Stomach (tissue), 8 donors: ENCODE measurements at regions not wholly inside any gene's neighbourhood (a gene's known extent, or its start where the extent isn't known, plus 50 kb on each side); places are given as distances from the start of the nearest gene placed in this dataset.

Experiments used
- DNase-seq, 2 donors: peaks; one replicate each; pipeline versions ENCODE4 v3.0.0 to v3.0.0-alpha.2; 2013 to 2019
- H3K27ac ChIP-seq, 5 donors: fragments of 200-600 bp in 4 of 5; sonication (generic) in 4 of 5; one replicate each; pipeline ENCODE4 v1.5.1; 2013 to 2019; ENCODE audit warnings: mild to moderate bottlenecking in 1 of 5, moderate library complexity in 1 of 5
- H3K27me3 ChIP-seq, 3 donors: fragments of 200-600 bp; sonication (generic); one replicate each; pipeline ENCODE4 v1.5.1; 2017 to 2019; ENCODE audit warnings: mixed run types in 1 of 3
- H3K36me3 ChIP-seq, 4 donors: fragments of 200-600 bp; sonication (generic); 1 replicate in 3 of 4; 2 replicates in 1 of 4; pipeline ENCODE4 v1.5.1; 2016 to 2019
- H3K4me1 ChIP-seq, 4 donors: fragments of 200-600 bp; sonication (generic); one replicate each; pipeline ENCODE4 v1.5.1; 2016 to 2019
- H3K4me3 ChIP-seq, 4 donors: fragments of 200-600 bp; sonication (generic) in 3 of 4; one replicate each; pipeline ENCODE4 v1.5.1; 2016 to 2019; ENCODE audit warnings: mild to moderate bottlenecking in 1 of 4
- H3K9me3 ChIP-seq, 4 donors: fragments of 200-600 bp; sonication (generic); one replicate each; pipeline ENCODE4 v1.5.1; 2016 to 2019
- CTCF ChIP-seq, 7 experiments: fragments of 450-650 bp in 4 of 7; fragments of 200-600 bp in 3 of 7; sonication (generic) in 3 of 7; IDR thresholded peaks; one replicate each; pipeline ENCODE4 v1.5.1; 2016 to 2019; ENCODE audit warnings: antibody characterized with exemption in 7 of 7, control low read depth in 2 of 7, mild to moderate bottlenecking in 1 of 7
- EP300 ChIP-seq: sonication (generic); formaldehyde crosslinking; IDR thresholded peaks from one replicate; pipeline ENCODE4 v1.6.1; 2017; ENCODE audit warnings: antibody characterized with exemption
- POLR2A ChIP-seq, 4 donors: fragments of 450-650 bp; IDR thresholded peaks; one replicate each; pipeline ENCODE4 v1.6.1; 2016; ENCODE audit warnings: antibody characterized with exemption in 4 of 4, control low read depth in 2 of 4, mild to moderate bottlenecking in 1 of 4, moderate library complexity in 1 of 4
- POLR2AphosphoS5 ChIP-seq, 3 donors: sonication (generic); formaldehyde crosslinking; IDR thresholded peaks; one replicate each; pipeline ENCODE4 v1.6.1; 2016; ENCODE audit warnings: antibody characterized with exemption in 3 of 3
- WGBS, 5 donors: extraction: QIAGEN DNeasy Blood & Tissue Kit in 3 of 5; methylation state at CpG; one replicate each; pipeline versions ENCODE4 v1.1.5 to v1.1.7; 2013 to 2018; 5-methylcytosine and 5-hydroxymethylcytosine counted together
- intact Hi-C: fragments of 100-400 bp; cut with DNase I; formaldehyde crosslinking; loops from one replicate; pipeline ENCODE4 v1.15.1; 2023; ENCODE audit warnings: low total_unique reads
- donor health status: healthy with polysubstance abuse.
- donor health status: Bipolar disorder and iron deficiency.
- donor health status: healthy.

GRCh38 chr3:10678796-10679376, 137.1 kb upstream of the SLC6A11 start:
- Histone ChIP-seq H3K27me3 (peaks cover 0 to 9% (median 0%) of the 10 kb centered on the region in 3 donors), H3K9me3 (no peaks in the 10 kb centered on the region), H3K4me1 (no peaks in the 10 kb centered on the region), H3K36me3 (no peaks in the 10 kb centered on the region), H3K4me3 (no peak overlapping the region), H3K27ac (no peak overlapping the region)
- no peak for DNase-seq
- 49 to 70% (median 58%) methylated on average over 2 of the region's 2 CpGs for WGBS, 5 donors
- TF ChIP-seq POLR2AphosphoS5 (IDR thresholded peaks at IDR 0.05) (no peak), POLR2A (IDR thresholded peaks at IDR 0.05) (no peak), EP300 (no peak), CTCF (IDR thresholded peaks at IDR 0.05) (no peak)
- intact Hi-C loops: no loop called here

GRCh38 chr3:10680796-10681195, 135.2 kb upstream of the SLC6A11 start:
- peaks cover 0 to 19% (median 0%) of the 10 kb centered on the region in 3 donors for H3K27me3 ChIP-seq
- no peak for TF ChIP-seq EP300
- no peak for TF ChIP-seq POLR2A (IDR thresholded peaks at IDR 0.05)
- TF ChIP-seq POLR2AphosphoS5 (IDR thresholded peaks at IDR 0.05): no peak
- TF ChIP-seq CTCF (IDR thresholded peaks at IDR 0.05): no peak
- no peaks in the 10 kb centered on the region for H3K36me3 ChIP-seq
- intact Hi-C loops: no loop called here
- no peak overlapping the region for H3K27ac ChIP-seq
- WGBS, 5 donors: 82 to 88% (median 84%) methylated on average over 7 of the region's 7 CpGs
- H3K9me3 ChIP-seq: no peaks in the 10 kb centered on the region
- no peak for DNase-seq
- no peaks in the 10 kb centered on the region for H3K4me1 ChIP-seq
- H3K4me3 ChIP-seq: no peak overlapping the region

- WGBS, 5 donors: 36 to 49% (median 49%) methylated on average over 4 of the region's 4 CpGs
- Histone ChIP-seq H3K9me3 (no peaks in the 10 kb centered on the region), H3K4me1 (no peaks in the 10 kb centered on the region), H3K36me3 (no peaks in the 10 kb centered on the region), H3K4me3 (no peak overlapping the region), H3K27ac (no peak overlapping the region), H3K27me3 (peaks cover 0 to 14% (median 0%) of the 10 kb centered on the region in 3 donors)
- intact Hi-C loops: no loop called here
- TF ChIP-seq POLR2AphosphoS5 (IDR thresholded peaks at IDR 0.05): no peak
- no peak for TF ChIP-seq CTCF (IDR thresholded peaks at IDR 0.05)
- no peak for TF ChIP-seq EP300
- TF ChIP-seq POLR2A (IDR thresholded peaks at IDR 0.05): no peak
- no peak for DNase-seq
Observed at GRCh38 chr3:10682692-10683091, 133.3 kb upstream of the SLC6A11 start.

GRCh38 chr3:10683106-10683505, 132.9 kb upstream of the SLC6A11 start:
- no peaks in the 10 kb centered on the region for H3K36me3 ChIP-seq
- WGBS, 5 donors: 0 to 47% (median 0%) methylated on average over 1 of the region's 1 CpG
- H3K4me1 ChIP-seq: no peaks in the 10 kb centered on the region
- no peak overlapping the region for H3K27ac ChIP-seq
- H3K27me3 ChIP-seq: peaks cover 0 to 14% (median 0%) of the 10 kb centered on the region in 3 donors
- no peak for DNase-seq
- H3K4me3 ChIP-seq: no peak overlapping the region
- no peak for TF ChIP-seq EP300
- TF ChIP-seq CTCF (IDR thresholded peaks at IDR 0.05): no peak
- intact Hi-C loops: no loop called here
- H3K9me3 ChIP-seq: no peaks in the 10 kb centered on the region
